Breast epithelium (tissue), 3 donors: ENCODE measurements at regions not wholly inside any gene's neighbourhood (a gene's known extent, or its start where the extent isn't known, plus 50 kb on each side); places are given as distances from the start of the nearest gene placed in this dataset.

Source experiments
- POLR2A ChIP-seq: fragments of 450-650 bp; IDR thresholded peaks from one replicate; pipeline ENCODE4 v1.6.1; 2016; ENCODE audit warnings: antibody characterized with exemption, mild to moderate bottlenecking, moderate library complexity
- POLR2AphosphoS5 ChIP-seq, 3 donors: sonication (generic); formaldehyde crosslinking; IDR thresholded peaks; one replicate each; pipeline ENCODE4 v1.6.1; 2017; ENCODE audit warnings: antibody characterized with exemption in 3 of 3
- TF ChIP-seq, protein P1 (sequence below), 3 donors: fragments of 450-650 bp; IDR thresholded peaks; one replicate each; pipeline ENCODE4 v1.5.1; 2016 to 2017; ENCODE audit warnings: antibody characterized with exemption in 3 of 3, mild to moderate bottlenecking in 3 of 3, moderate library complexity in 3 of 3

DNA sequence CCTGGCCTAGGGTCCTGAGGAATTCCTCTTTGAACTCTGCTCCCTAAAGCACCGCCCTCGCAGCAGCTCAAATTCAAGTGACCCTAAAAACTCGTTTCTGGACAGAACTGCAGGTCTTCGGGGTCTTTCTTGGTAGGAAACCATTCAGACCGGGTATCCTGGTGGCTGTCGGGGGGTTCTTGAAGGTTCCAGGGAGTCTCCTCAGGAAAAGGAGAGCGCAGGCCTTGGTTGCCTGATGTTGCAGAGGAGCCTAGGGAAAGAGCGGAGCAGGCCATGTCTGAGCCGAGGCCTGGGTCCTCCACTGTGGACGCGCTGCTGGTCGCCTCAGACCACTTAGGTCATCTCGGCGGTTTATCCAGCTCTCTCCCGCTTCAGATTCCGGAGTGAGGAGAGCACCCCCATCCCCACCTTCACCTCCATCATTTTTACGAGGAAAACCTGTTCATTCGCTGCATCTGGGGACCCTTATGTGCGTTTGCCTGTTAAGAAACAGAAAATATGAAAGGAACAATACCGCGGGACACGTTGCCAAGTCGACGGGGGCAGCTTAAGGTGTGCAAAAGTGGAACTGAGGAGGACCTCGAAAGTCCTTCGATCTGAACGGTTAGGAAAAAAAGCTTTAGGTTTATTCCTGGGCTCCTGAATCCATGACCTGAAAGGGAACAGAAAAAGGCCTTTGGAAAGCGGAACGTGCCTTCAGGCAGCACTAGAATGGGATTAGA, 299.4 kb downstream of the PARP8 start:
- TF ChIP-seq POLR2A: no peak
- TF ChIP-seq, protein P1, sequence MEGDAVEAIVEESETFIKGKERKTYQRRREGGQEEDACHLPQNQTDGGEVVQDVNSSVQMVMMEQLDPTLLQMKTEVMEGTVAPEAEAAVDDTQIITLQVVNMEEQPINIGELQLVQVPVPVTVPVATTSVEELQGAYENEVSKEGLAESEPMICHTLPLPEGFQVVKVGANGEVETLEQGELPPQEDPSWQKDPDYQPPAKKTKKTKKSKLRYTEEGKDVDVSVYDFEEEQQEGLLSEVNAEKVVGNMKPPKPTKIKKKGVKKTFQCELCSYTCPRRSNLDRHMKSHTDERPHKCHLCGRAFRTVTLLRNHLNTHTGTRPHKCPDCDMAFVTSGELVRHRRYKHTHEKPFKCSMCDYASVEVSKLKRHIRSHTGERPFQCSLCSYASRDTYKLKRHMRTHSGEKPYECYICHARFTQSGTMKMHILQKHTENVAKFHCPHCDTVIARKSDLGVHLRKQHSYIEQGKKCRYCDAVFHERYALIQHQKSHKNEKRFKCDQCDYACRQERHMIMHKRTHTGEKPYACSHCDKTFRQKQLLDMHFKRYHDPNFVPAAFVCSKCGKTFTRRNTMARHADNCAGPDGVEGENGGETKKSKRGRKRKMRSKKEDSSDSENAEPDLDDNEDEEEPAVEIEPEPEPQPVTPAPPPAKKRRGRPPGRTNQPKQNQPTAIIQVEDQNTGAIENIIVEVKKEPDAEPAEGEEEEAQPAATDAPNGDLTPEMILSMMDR (IDR thresholded peaks at IDR 0.05): no peak
- TF ChIP-seq POLR2AphosphoS5 (IDR thresholded peaks at IDR 0.05): no peak
